WTC11 (cell line): ENCODE measurements at regions not wholly inside any gene's neighbourhood (a gene's known extent, or its start where the extent isn't known, plus 50 kb on each side); places are given as distances from the start of the nearest gene placed in this dataset.

Source experiments
- CTCF ChIP-seq: fragments of 200-600 bp; IDR thresholded peaks from 2 replicates; pipeline ENCODE4 v1.8.0; 2022; ENCODE audit warnings: antibody characterized with exemption
- KAT7 ChIP-seq: sonication (generic); formaldehyde crosslinking; IDR thresholded peaks from 2 replicates; pipeline ENCODE4 v1.8.1; 2023; ENCODE audit warnings: missing genetic modification reagents, mild to moderate bottlenecking, borderline replicate concordance
- SP1 ChIP-seq: sonication (generic); formaldehyde crosslinking; conservative IDR thresholded peaks from 2 replicates; pipeline ENCODE4 v1.8.1; 2022; ENCODE audit warnings: missing genetic modification reagents
- USF2 ChIP-seq: sonication (generic); formaldehyde crosslinking; IDR thresholded peaks from 2 replicates; pipeline ENCODE4 v1.8.1; 2023; ENCODE audit warnings: mild to moderate bottlenecking, missing genetic modification reagents, moderate library complexity
- ZNF121 ChIP-seq: sonication (generic); formaldehyde crosslinking; IDR thresholded peaks from 2 replicates; pipeline ENCODE4 v1.8.0; 2023; ENCODE audit warnings: missing genetic modification reagents
- TF ChIP-seq, protein P1 (sequence below): fragments of 250-450 bp; sonication (Bioruptor Pico); IDR thresholded peaks from 2 replicates; pipeline ENCODE4 v1.9.0; 2021; ENCODE audit warnings: mild to moderate bottlenecking

GRCh38 chr7:42727451-42727850 is 184.4 kb downstream of the C7orf25 start:
- no peak for TF ChIP-seq KAT7
- TF ChIP-seq CTCF = no peak
- TF ChIP-seq, protein P1, sequence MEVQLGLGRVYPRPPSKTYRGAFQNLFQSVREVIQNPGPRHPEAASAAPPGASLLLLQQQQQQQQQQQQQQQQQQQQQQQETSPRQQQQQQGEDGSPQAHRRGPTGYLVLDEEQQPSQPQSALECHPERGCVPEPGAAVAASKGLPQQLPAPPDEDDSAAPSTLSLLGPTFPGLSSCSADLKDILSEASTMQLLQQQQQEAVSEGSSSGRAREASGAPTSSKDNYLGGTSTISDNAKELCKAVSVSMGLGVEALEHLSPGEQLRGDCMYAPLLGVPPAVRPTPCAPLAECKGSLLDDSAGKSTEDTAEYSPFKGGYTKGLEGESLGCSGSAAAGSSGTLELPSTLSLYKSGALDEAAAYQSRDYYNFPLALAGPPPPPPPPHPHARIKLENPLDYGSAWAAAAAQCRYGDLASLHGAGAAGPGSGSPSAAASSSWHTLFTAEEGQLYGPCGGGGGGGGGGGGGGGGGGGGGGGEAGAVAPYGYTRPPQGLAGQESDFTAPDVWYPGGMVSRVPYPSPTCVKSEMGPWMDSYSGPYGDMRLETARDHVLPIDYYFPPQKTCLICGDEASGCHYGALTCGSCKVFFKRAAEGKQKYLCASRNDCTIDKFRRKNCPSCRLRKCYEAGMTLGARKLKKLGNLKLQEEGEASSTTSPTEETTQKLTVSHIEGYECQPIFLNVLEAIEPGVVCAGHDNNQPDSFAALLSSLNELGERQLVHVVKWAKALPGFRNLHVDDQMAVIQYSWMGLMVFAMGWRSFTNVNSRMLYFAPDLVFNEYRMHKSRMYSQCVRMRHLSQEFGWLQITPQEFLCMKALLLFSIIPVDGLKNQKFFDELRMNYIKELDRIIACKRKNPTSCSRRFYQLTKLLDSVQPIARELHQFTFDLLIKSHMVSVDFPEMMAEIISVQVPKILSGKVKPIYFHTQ (CRISPR knock-in tag) = no peak
- no peak for TF ChIP-seq SP1 (CRISPR knock-in tag)
- no peak for TF ChIP-seq ZNF121 (CRISPR knock-in tag)
- no peak for TF ChIP-seq USF2 (CRISPR knock-in tag)
